H9 (cell line): ENCODE measurements at regions not wholly inside any gene's neighbourhood (a gene's known extent, or its start where the extent isn't known, plus 50 kb on each side); places are given as distances from the start of the nearest gene placed in this dataset.

Source experiments
- DNase-seq: peaks from one replicate; pipeline ENCODE4 v3.0.0-alpha.2; 2017
- H2AFZ ChIP-seq: one replicate; pipeline ENCODE4 v1.6.1; 2013; ENCODE audit warnings: mild to moderate bottlenecking, low read length, control low read depth, moderate library complexity
- H2AK5ac ChIP-seq: 2 replicates; pipeline ENCODE4 v1.6.1; 2013; ENCODE audit warnings: low read length, control low read depth, mixed read lengths; ENCODE audit not compliant: insufficient read length
- H2BK120ac ChIP-seq: one replicate; pipeline ENCODE4 v1.6.1; 2013; ENCODE audit warnings: low read depth, mild to moderate bottlenecking, low read length, control low read depth, inconsistent platforms; ENCODE audit not compliant: poor library complexity, severe bottlenecking
- H2BK12ac ChIP-seq: 2 replicates; pipeline ENCODE4 v1.6.1; 2013; ENCODE audit warnings: low read length, control low read depth, mixed read lengths, low read depth; ENCODE audit not compliant: insufficient read length
- H2BK15ac ChIP-seq: 2 replicates; pipeline ENCODE4 v1.6.1; 2013; ENCODE audit warnings: low read depth, low read length, control low read depth
- H2BK20ac ChIP-seq: one replicate; pipeline ENCODE4 v1.6.1; 2013; ENCODE audit warnings: low read depth, mild to moderate bottlenecking, low read length, control low read depth, inconsistent platforms; ENCODE audit not compliant: poor library complexity, severe bottlenecking
- H2BK5ac ChIP-seq: 2 replicates; pipeline ENCODE4 v1.6.1; 2013; ENCODE audit warnings: low read length, control low read depth, mixed read lengths; ENCODE audit not compliant: insufficient read length
- H3K14ac ChIP-seq: 2 replicates; pipeline ENCODE4 v1.6.1; 2013; ENCODE audit warnings: low read length, control low read depth; ENCODE audit not compliant: insufficient read depth
- H3K18ac ChIP-seq: 2 replicates; pipeline ENCODE4 v1.6.1; 2013; ENCODE audit warnings: low read depth, mild to moderate bottlenecking, mixed read lengths, low read length, control low read depth; ENCODE audit not compliant: insufficient read length
- H3K23ac ChIP-seq: 2 replicates; pipeline ENCODE4 v1.6.1; 2013; ENCODE audit warnings: low read length, control low read depth, mixed read lengths, low read depth; ENCODE audit not compliant: insufficient read length
- H3K23me2 ChIP-seq: 2 replicates; pipeline ENCODE4 v1.6.1; 2013; ENCODE audit warnings: low read depth, mild to moderate bottlenecking, mixed read lengths, low read length, control low read depth; ENCODE audit not compliant: insufficient read length, poor library complexity, severe bottlenecking
- H3K27ac ChIP-seq: 2 replicates; pipeline ENCODE4 v1.5.1; 2013; ENCODE audit warnings: low read length, control low read depth, mixed read lengths, low read depth; ENCODE audit not compliant: insufficient read length
- H3K27me3 ChIP-seq: 2 replicates; pipeline ENCODE4 v1.6.1; 2013; ENCODE audit warnings: low read length, control low read depth, inconsistent platforms; ENCODE audit not compliant: insufficient read depth
- H3K4ac ChIP-seq: 2 replicates; pipeline ENCODE4 v1.6.1; 2013; ENCODE audit warnings: low read depth, mild to moderate bottlenecking, control low read depth, inconsistent platforms, low read length, moderate library complexity
- H3K4me1 ChIP-seq: 2 replicates; pipeline ENCODE4 v1.6.1; 2013; ENCODE audit warnings: low read length, control low read depth, inconsistent platforms; ENCODE audit not compliant: insufficient read depth
- H3K4me2 ChIP-seq: 2 replicates; pipeline ENCODE4 v1.6.1; 2013; ENCODE audit warnings: low read length, control low read depth, mixed read lengths; ENCODE audit not compliant: insufficient read length, insufficient read depth
- H3K56ac ChIP-seq: 2 replicates; pipeline ENCODE4 v1.6.1; 2013; ENCODE audit warnings: low read depth, mild to moderate bottlenecking, mixed read lengths, low read length, control low read depth; ENCODE audit not compliant: insufficient read length
- H3K79me1 ChIP-seq: 2 replicates; pipeline ENCODE4 v1.6.1; 2013; ENCODE audit warnings: low read depth, mild to moderate bottlenecking, moderate library complexity, low read length, control low read depth, inconsistent platforms; ENCODE audit not compliant: insufficient read depth, poor library complexity, severe bottlenecking
- H3K79me2 ChIP-seq: 2 replicates; pipeline ENCODE4 v1.6.1; 2013; ENCODE audit warnings: low read length, control low read depth, inconsistent platforms; ENCODE audit not compliant: insufficient read depth
- H3K9ac ChIP-seq: 2 replicates; pipeline ENCODE4 v1.6.1; 2013; ENCODE audit warnings: low read length, control low read depth, mixed read lengths; ENCODE audit not compliant: insufficient read length; ENCODE audit errors: extremely low read depth
- H3K9me3 ChIP-seq: one replicate; pipeline ENCODE4 v1.6.1; 2013; ENCODE audit warnings: low read depth, low read length, inconsistent platforms; ENCODE audit not compliant: control insufficient read depth
- H3T11ph ChIP-seq: one replicate; pipeline ENCODE4 v1.6.1; 2013; ENCODE audit warnings: mild to moderate bottlenecking, low read length, control low read depth, inconsistent platforms
- H4K20me1 ChIP-seq: one replicate; pipeline ENCODE4 v1.6.1; 2013; ENCODE audit not compliant: control insufficient read depth, insufficient read length, insufficient read depth
- H4K5ac ChIP-seq: 2 replicates; pipeline ENCODE4 v1.6.1; 2013; ENCODE audit warnings: low read depth, mild to moderate bottlenecking, mixed read lengths, low read length, control low read depth; ENCODE audit not compliant: insufficient read length
- H4K8ac ChIP-seq: replicated peaks from 2 replicates; pipeline ENCODE4 v1.6.1; 2013; ENCODE audit warnings: low read length, control low read depth, mixed read lengths, low read depth; ENCODE audit not compliant: insufficient read length
- H4K91ac ChIP-seq: 2 replicates; pipeline ENCODE4 v1.6.1; 2013; ENCODE audit warnings: low read depth, mild to moderate bottlenecking, moderate library complexity, mixed read lengths, low read length, control low read depth; ENCODE audit not compliant: insufficient read length
- H3K27ac Mint-ChIP-seq, 3 experiments: 2 replicates in 2 of 3; 3 replicates in 1 of 3; pipeline ENCODE4 v1.8.0; 2020 to 2021; ENCODE audit warnings: mixed read lengths in 3 of 3, mild to moderate bottlenecking in 1 of 3, moderate library complexity in 1 of 3
- H3K27me3 Mint-ChIP-seq: 2 replicates; pipeline ENCODE4 v1.8.0; 2021; ENCODE audit warnings: low read depth, mild to moderate bottlenecking, moderate library complexity, mixed read lengths
- H3K36me3 Mint-ChIP-seq, 3 experiments: 2 replicates in 2 of 3; 3 replicates in 1 of 3; pipeline ENCODE4 v1.8.0; 2020 to 2021; ENCODE audit warnings: low read depth in 3 of 3, mixed read lengths in 3 of 3; ENCODE audit not compliant: insufficient read depth in 1 of 3
- H3K4me1 Mint-ChIP-seq, 2 experiments: 2 replicates each; pipeline ENCODE4 v1.8.0; 2020; ENCODE audit warnings: mixed read lengths in 2 of 2
- H3K4me3 Mint-ChIP-seq, 2 experiments: 2 replicates in 1 of 2; 3 replicates in 1 of 2; pipeline ENCODE4 v1.8.0; 2020 to 2021; ENCODE audit warnings: mild to moderate bottlenecking in 2 of 2, mixed read lengths in 2 of 2, moderate library complexity in 1 of 2
- H3K9me3 Mint-ChIP-seq, 2 experiments: 2 replicates in 1 of 2; 3 replicates in 1 of 2; pipeline ENCODE4 v1.8.0; 2020; ENCODE audit warnings: mild to moderate bottlenecking in 2 of 2, mixed read lengths in 2 of 2, moderate library complexity in 1 of 2
- WGBS: extraction: QIAGEN DNeasy Blood & Tissue Kit; methylation state at CpG from one replicate; pipeline ENCODE4 v1.1.7; 2013; ENCODE audit warnings: missing lambda C conversion rate, low lambda C conversion rate, mixed read lengths; ENCODE audit not compliant: insufficient read length; ENCODE audit errors: extremely low coverage; 5-methylcytosine and 5-hydroxymethylcytosine counted together
- TF ChIP-seq, protein P1 (sequence below): fragments of 200-600 bp; sonication (generic); conservative IDR thresholded peaks from 3 replicates; pipeline ENCODE4 v1.8.0; 2021; ENCODE audit warnings: antibody characterized with exemption, mild to moderate bottlenecking

DNA sequence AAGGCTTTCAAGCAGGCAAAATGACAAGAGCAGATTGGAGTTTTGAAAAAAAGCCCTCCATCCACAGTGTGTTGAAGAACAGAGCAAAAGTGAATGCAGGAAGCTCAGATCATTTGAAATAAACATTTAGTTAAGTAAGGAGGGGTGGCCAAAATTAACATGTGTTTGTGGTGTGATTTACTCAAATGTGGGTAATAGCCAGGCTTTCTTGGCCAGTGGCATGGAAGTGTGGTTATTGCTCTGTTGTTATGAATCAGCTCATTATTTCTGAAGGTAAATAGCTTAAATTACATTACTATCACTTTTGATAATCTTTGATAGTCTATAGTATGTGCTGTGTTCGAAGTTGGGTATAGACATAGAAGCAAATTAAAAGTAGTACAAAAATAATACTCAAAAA, 485.9 kb downstream of the LMO4 start:
- Mint-ChIP-seq H3K27ac (no peak overlapping the region), H3K4me3 (no peak overlapping the region), H3K9me3 (no peaks in the 10 kb centered on the region), H3K27me3 (no peaks in the 10 kb centered on the region), H3K36me3 (no peaks in the 10 kb centered on the region), H3K4me1 (peaks cover 4% of the 10 kb centered on the region in 2 experiments)
- no peaks in the 10 kb centered on the region for H4K20me1 ChIP-seq
- no peaks in the 10 kb centered on the region for H3K27me3 ChIP-seq
- H4K5ac ChIP-seq = no peak overlapping the region
- no peak overlapping the region for H3K9ac ChIP-seq
- H3K79me1 ChIP-seq = no peaks in the 10 kb centered on the region
- H4K91ac ChIP-seq = no peak overlapping the region
- TF ChIP-seq, protein P1, sequence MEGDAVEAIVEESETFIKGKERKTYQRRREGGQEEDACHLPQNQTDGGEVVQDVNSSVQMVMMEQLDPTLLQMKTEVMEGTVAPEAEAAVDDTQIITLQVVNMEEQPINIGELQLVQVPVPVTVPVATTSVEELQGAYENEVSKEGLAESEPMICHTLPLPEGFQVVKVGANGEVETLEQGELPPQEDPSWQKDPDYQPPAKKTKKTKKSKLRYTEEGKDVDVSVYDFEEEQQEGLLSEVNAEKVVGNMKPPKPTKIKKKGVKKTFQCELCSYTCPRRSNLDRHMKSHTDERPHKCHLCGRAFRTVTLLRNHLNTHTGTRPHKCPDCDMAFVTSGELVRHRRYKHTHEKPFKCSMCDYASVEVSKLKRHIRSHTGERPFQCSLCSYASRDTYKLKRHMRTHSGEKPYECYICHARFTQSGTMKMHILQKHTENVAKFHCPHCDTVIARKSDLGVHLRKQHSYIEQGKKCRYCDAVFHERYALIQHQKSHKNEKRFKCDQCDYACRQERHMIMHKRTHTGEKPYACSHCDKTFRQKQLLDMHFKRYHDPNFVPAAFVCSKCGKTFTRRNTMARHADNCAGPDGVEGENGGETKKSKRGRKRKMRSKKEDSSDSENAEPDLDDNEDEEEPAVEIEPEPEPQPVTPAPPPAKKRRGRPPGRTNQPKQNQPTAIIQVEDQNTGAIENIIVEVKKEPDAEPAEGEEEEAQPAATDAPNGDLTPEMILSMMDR = no peak
- no CpG with 5 or more reads among the region's 1 CpG for WGBS
- no peak overlapping the region for H4K8ac ChIP-seq
- no peak overlapping the region for H2AFZ ChIP-seq
- no peak overlapping the region for H3T11ph ChIP-seq
- no peak overlapping the region for H3K14ac ChIP-seq
- H2BK12ac ChIP-seq = no peak overlapping the region
- H3K9me3 ChIP-seq = no peaks in the 10 kb centered on the region
- no peak for DNase-seq
- H3K27ac ChIP-seq = no peak overlapping the region
- H2AK5ac ChIP-seq = no peak overlapping the region
- H3K79me2 ChIP-seq = no peaks in the 10 kb centered on the region
- H2BK120ac ChIP-seq = no peak overlapping the region
- no peak overlapping the region for H3K4me2 ChIP-seq
- no peak overlapping the region for H3K56ac ChIP-seq
- H3K23ac ChIP-seq = no peak overlapping the region
- H3K4ac ChIP-seq = no peak overlapping the region
- no peak overlapping the region for H2BK15ac ChIP-seq
- H3K4me1 ChIP-seq = no peaks in the 10 kb centered on the region
- H2BK20ac ChIP-seq = no peak overlapping the region
- no peak overlapping the region for H2BK5ac ChIP-seq
- no peaks in the 10 kb centered on the region for H3K23me2 ChIP-seq
- H3K18ac ChIP-seq = no peak overlapping the region
